GM21381 (cell line): ENCODE measurements at regions not wholly inside any gene's neighbourhood (a gene's known extent, or its start where the extent isn't known, plus 50 kb on each side); places are given as distances from the start of the nearest gene placed in this dataset.

ENCODE experiments used
- ATAC-seq: cut with Tn5 transposase; IDR thresholded peaks from one replicate; pipeline ENCODE4 v1.9.1; 2021; ENCODE audit warnings: mild to moderate bottlenecking, moderate library complexity; ENCODE audit not compliant: unreplicated experiment

GRCh38 chr1:5640845-5641244 is 351.4 kb downstream of the NPHP4 start:
- ATAC-seq, result no peak

GRCh38 chr1:5639106-5639722 is 353.0 kb downstream of the NPHP4 start:
- no peak for ATAC-seq

DNA sequence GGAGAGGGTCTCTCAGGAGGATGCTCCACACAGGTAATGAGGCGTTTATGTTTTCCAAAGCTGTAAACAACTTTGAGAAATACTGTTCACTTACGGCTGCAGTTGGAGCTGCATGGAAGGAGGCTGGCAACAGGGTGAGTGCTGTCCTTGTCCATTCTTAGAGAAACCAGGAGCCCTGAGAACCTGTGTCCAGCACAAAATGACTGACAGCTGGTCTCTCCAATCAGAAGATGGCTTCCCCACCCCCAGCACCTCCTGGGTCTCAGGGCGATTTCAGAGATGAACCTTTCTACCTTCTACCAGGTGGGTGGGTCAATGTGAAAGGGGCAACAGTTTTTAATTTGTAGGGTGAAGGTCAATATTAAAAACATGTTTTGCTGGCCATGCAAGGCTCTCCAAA is 353.6 kb downstream of the NPHP4 start:
- ATAC-seq, result no peak

- ATAC-seq, result no peak
These were observed 355.1 kb downstream of the NPHP4 start for GRCh38 chr1:5637171-5637570.

DNA sequence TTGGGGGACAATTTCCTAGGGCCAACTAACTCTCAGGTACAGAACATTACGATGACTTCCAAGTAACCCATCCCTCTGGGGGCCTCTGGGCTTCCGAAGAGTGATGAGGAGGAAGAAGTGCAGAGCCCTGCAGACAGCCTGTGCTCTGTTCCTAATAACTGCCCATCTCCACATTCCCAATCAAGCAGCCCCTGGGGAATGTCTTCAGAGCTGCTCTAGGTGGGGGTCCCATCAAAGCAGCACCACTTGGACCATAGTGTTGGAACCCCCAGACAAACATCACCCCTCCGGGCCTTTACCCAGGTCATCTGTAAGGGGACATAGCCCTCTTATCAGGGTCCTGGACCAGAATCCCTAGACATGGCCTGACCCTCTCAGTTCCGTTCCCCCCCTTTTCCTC is 357.3 kb downstream of the NPHP4 start:
- ATAC-seq, result no peak

GRCh38 chr1:5632814-5633213 is 359.4 kb downstream of the NPHP4 start:
- ATAC-seq, result no peak

DNA sequence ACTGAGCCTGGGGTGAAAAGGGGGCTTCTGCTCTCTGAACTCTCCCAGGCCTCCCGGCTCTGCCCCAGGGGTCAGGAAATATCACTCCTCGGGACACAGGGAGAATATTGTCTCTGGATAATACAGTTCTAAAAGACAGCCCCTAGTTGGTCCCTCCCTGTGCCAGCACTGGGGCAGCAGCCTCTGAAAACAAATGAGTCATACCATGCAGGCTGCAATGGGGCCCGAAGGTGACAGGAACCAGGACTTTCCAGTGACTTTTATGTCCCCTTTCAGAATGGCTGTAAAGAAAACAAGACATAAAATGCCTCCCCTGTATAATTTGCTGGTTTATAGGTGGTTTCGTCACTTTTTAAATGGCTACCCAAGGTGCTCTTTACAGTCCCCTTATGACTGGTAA is 360.0 kb downstream of the NPHP4 start:
- ATAC-seq, result no peak

DNA sequence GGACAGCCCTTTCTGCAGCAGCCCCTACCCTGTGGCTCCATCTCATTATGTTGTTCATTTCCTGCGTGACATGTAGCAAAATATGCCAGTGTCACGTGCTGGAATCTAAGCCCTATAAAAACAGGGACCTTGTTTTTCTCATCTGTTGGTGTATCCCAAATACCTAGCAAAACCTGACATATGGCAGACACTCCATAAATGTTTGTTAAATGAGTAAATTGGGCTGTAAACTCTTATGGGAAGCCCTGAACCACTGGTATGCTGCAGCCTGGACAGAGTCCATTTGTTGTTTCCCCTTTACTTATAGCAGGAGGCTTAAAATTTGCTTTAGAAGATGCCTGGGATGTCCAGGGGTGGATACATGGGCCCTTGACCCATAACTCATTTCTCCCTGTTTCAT is 363.8 kb downstream of the NPHP4 start:
- no peak for ATAC-seq

- ATAC-seq, result no peak
These were observed 368.8 kb downstream of the NPHP4 start for GRCh38 chr1:5623399-5623798.

GRCh38 chr1:5622412-5622811 is 369.8 kb downstream of the NPHP4 start:
- ATAC-seq, result no peak

DNA sequence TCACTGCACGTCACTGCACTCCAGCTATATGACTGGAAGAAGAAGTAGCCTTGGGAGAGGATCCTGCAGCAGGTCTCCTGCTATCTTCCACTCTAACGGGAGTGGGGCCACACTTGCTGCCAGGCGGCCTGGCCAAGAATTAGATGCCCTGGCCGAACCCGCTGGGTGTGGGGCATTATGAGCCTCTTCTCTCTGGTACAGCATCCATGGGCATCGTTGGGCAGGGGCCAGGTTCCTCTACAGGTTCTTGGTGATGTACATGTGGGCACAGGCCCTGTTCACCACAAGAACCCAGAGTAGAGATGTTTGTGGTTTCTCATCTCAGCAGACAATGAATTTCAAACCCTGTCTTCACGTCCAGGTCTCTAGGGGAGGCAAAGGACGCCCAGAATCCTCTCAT is 370.5 kb downstream of the NPHP4 start:
- ATAC-seq, result no peak

GRCh38 chr1:5620997-5621396 is 371.2 kb downstream of the NPHP4 start:
- ATAC-seq, result no peak

DNA sequence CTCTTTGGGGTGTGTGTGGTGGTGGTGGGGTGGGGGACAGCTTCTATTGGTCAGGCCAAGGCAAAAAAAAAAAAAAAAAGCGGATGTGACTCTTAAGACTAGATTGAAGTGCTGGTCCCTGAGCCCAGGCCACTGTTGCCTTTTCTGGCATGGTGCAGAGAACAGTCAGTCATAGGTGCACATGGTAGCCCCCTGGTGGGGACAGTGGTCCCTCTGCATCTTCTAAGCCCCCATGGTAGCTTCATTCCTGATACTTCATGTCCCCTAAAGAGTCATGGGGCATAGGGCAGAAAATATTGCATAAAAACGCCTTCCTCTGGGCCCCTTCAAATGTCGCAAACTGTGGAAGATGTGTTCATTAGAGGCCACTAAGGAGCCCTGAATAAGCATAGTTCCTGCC is 371.8 kb downstream of the NPHP4 start:
- ATAC-seq, result no peak

DNA sequence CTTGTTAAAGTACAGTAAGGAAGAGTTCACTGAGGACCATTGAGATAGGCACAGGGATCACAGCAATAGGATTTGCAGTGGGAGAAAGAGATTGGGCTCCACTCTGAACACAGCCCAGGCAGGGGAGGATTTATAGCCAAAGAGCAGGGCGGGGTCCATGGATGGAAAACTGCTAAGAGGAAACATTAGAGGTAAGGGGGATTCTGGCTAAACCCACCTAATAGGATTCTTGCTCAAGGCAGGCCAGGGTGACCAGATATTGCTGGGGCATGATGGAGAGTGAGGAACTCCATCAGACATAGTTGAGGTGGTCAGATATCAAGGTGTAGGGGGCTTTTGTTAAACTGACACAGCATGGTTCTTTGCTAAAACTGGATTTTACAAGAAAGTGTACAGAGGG is 372.8 kb downstream of the NPHP4 start:
- ATAC-seq, result no peak

- ATAC-seq, result no peak
These were observed 374.7 kb downstream of the NPHP4 start for GRCh38 chr1:5617546-5617945.

DNA sequence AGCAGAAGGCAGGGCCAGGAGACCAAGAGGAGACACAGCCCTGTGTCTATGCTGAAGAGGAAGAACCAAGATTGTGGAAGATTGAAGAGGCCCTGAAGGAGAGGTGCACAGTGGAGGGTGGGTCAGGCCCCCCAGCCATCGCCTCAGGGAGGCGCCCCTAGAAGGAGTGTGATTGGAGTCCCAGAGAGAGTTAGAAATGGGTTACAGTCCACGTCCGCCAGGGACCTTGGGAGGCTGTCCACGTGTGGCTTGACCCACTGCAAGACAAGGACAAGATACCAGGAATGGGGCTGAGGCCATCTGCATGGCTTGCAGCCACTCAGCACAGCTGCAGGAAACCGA is 375.1 kb downstream of the NPHP4 start:
- ATAC-seq, result no peak

- no peak for ATAC-seq
These were observed 375.7 kb downstream of the NPHP4 start for GRCh38 chr1:5616366-5617178.

DNA sequence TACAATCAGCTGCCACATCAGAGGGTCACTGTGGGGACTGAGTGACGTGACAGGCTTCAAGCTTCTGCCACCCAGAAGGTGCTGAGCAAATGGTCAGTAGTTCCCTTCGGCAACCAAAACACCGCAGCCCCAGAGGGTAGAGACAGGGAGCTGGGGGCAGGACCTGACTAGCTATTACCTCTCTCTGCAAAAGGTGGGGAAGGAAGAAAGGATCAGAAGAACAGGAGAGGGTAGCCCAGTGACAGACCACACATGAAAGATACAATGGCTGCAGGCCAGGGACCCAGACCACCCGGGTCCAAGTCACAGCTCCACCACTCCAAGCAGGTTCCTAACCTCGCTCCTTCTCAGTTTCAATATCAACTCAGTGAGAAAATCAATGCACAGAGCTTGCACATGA is 377.1 kb downstream of the NPHP4 start:
- ATAC-seq, result no peak

GRCh38 chr1:5613900-5614299 is 378.3 kb downstream of the NPHP4 start:
- no peak for ATAC-seq

- ATAC-seq, result no peak
These were observed 380.4 kb downstream of the NPHP4 start for GRCh38 chr1:5611851-5612250.

DNA sequence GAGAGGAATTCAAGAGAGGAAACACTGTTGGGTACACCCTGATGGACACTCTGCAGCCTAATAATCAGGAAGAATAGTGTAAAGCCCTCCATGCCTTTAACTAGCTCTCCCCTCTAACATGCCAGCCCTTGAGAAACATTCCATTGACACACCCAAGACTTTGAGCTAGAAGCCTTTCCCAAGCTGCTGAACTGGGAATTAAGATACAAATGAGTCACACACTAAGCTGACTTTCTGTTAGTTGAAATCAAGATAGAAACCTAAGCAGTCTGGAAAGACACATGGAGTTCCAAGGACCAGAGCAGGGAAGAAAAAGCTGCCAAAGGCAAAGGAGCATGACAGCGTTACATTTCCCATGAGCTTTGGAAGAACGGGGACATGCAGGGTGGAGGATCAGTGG is 380.8 kb downstream of the NPHP4 start:
- ATAC-seq, result no peak

DNA sequence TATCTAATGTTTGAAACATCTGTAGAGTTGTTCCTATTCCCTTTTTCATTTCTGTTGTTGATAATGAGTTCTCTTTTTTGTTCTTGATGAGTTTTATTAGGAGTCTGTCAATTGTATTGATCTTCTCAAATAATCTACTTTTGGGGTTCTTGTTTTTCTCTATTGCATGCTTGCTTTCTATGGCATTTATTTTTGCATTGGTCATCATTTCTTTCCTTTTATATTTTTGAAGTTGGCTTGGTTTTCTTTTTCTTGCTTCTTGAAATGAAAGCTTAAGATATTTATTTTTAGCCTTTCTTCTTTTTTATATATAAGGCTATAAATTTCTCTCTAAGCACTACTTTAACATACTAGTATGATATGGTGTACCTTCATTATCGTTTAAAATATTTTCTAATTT is 381.8 kb downstream of the NPHP4 start:
- ATAC-seq, result no peak
